IMR-90 (cell line): ENCODE measurements at regions not wholly inside any gene's neighbourhood (a gene's known extent, or its start where the extent isn't known, plus 50 kb on each side); places are given as distances from the start of the nearest gene placed in this dataset.

Experiments used
- ATAC-seq: fragments of 200-7000 bp; cut with Tn5 transposase; 2 replicates; pipeline ENCODE4 v1.9.1; 2020; ENCODE audit warnings: low read depth, mild to moderate bottlenecking, moderate library complexity
- BruUV-seq: library from RNA; stranded (reverse); fragments of 400-500 nt; replicated peaks from 2 replicates; lab custom pipeline; 2021; lab: Mats Ljungman, UMichigan
- CTCF ChIA-PET: fragments of 300-600 bp; formaldehyde crosslinking; extraction: SDS; loops from one replicate; lab custom pipeline; 2021; ENCODE audit warnings: antibody characterized with exemption; lab: Yijun Ruan, JAX
- POLR2A ChIA-PET: fragments of 300-600 bp; sonication (Branson Sonifier 250); formaldehyde crosslinking; loops from one replicate; lab custom pipeline; 2022; ENCODE audit warnings: antibody characterized with exemption; ENCODE audit not compliant: unreplicated experiment; lab: Charles Lee
- DNase-seq: peaks from one replicate; pipeline ENCODE4 v3.0.0; 2013
- H2AFZ ChIP-seq: replicated peaks from 2 replicates; pipeline ENCODE3; 2013; ENCODE audit warnings: low read length, mild to moderate bottlenecking; ENCODE audit not compliant: poor library complexity
- H2AK5ac ChIP-seq: 2 replicates; pipeline ENCODE4 v1.6.1; 2013; ENCODE audit warnings: low read depth, low read length, inconsistent platforms
- H2AK9ac ChIP-seq: replicated peaks from 2 replicates; pipeline ENCODE3; 2013; ENCODE audit warnings: mild to moderate bottlenecking, low read depth, low read length, moderate library complexity; ENCODE audit not compliant: poor library complexity
- H2BK120ac ChIP-seq: 2 replicates; pipeline ENCODE4 v1.6.1; 2013; ENCODE audit warnings: low read depth, low read length, inconsistent platforms
- H2BK15ac ChIP-seq: 3 replicates; pipeline ENCODE4 v1.6.1; 2013; ENCODE audit warnings: low read depth, low read length, inconsistent platforms
- H2BK20ac ChIP-seq: 2 replicates; pipeline ENCODE4 v1.6.1; 2013; ENCODE audit warnings: low read depth, mild to moderate bottlenecking, inconsistent platforms, low read length, moderate library complexity
- H2BK5ac ChIP-seq: 2 replicates; pipeline ENCODE4 v1.6.1; 2013; ENCODE audit warnings: mild to moderate bottlenecking, low read depth, low read length, inconsistent platforms; ENCODE audit not compliant: poor library complexity, severe bottlenecking
- H3K14ac ChIP-seq: replicated peaks from 2 replicates; pipeline ENCODE4 v1.6.1; 2013; ENCODE audit warnings: low read depth, low read length, inconsistent platforms
- H3K18ac ChIP-seq: 2 replicates; pipeline ENCODE4 v1.6.1; 2013; ENCODE audit warnings: low read depth, low read length, control low read depth
- H3K23ac ChIP-seq: 2 replicates; pipeline ENCODE4 v1.6.1; 2013; ENCODE audit warnings: low read depth, low read length, inconsistent platforms
- H3K27ac ChIP-seq: 2 replicates; pipeline ENCODE4 v1.5.1; 2013; ENCODE audit warnings: mild to moderate bottlenecking, control low read depth, low read length; ENCODE audit not compliant: insufficient read depth
- H3K27me3 ChIP-seq: 2 replicates; pipeline ENCODE4 v1.6.1; 2013; ENCODE audit warnings: low read length; ENCODE audit not compliant: control insufficient read depth, insufficient read depth
- H3K36me3 ChIP-seq: 2 replicates; pipeline ENCODE4 v1.6.1; 2013; ENCODE audit warnings: low read length, mixed read lengths; ENCODE audit not compliant: control insufficient read depth, insufficient read depth
- H3K4ac ChIP-seq: 2 replicates; pipeline ENCODE4 v1.6.1; 2013; ENCODE audit warnings: low read depth, low read length, inconsistent platforms
- H3K4me1 ChIP-seq: 2 replicates; pipeline ENCODE4 v1.6.1; 2013; ENCODE audit warnings: low read length, mixed read lengths; ENCODE audit not compliant: control insufficient read depth, insufficient read depth
- H3K4me2 ChIP-seq: 2 replicates; pipeline ENCODE4 v1.6.1; 2013; ENCODE audit warnings: low read depth, mild to moderate bottlenecking, control low read depth, low read length, moderate library complexity
- H3K4me3 ChIP-seq: 2 replicates; pipeline ENCODE4 v1.5.1; 2013; ENCODE audit warnings: low read depth, mild to moderate bottlenecking, control low read depth, low read length, moderate library complexity; ENCODE audit not compliant: insufficient read depth
- H3K56ac ChIP-seq: 2 replicates; pipeline ENCODE4 v1.6.1; 2013; ENCODE audit warnings: low read length, inconsistent platforms; ENCODE audit not compliant: insufficient read depth; ENCODE audit errors: extremely low read depth
- H3K79me1 ChIP-seq, 2 experiments: 2 replicates each; pipeline ENCODE4 v1.6.1; 2013; ENCODE audit warnings: low read length in 2 of 2, inconsistent platforms in 1 of 2, low read depth in 1 of 2
- H3K9ac ChIP-seq: 2 replicates; pipeline ENCODE4 v1.6.1; 2013; ENCODE audit warnings: low read depth, low read length, control low read depth
- H3K9me1 ChIP-seq: 2 replicates; pipeline ENCODE4 v1.6.1; 2013; ENCODE audit warnings: low read length, inconsistent platforms; ENCODE audit not compliant: insufficient read depth
- H3K9me3 ChIP-seq: 2 replicates; pipeline ENCODE4 v1.6.1; 2013; ENCODE audit warnings: low read length; ENCODE audit not compliant: control insufficient read depth, insufficient read depth
- H4K20me1 ChIP-seq: 2 replicates; pipeline ENCODE4 v1.6.1; 2013; ENCODE audit warnings: low read length, inconsistent platforms; ENCODE audit not compliant: insufficient read depth
- H4K5ac ChIP-seq: 2 replicates; pipeline ENCODE4 v1.6.1; 2013; ENCODE audit warnings: mild to moderate bottlenecking, low read depth, low read length, control low read depth
- H4K8ac ChIP-seq, 2 experiments: 2 replicates each; pipeline ENCODE4 v1.6.1; 2013; ENCODE audit warnings: low read depth in 2 of 2, low read length in 2 of 2, control low read depth in 1 of 2, inconsistent platforms in 1 of 2
- H4K91ac ChIP-seq: 2 replicates; pipeline ENCODE4 v1.6.1; 2013; ENCODE audit warnings: low read depth, low read length, inconsistent platforms; ENCODE audit not compliant: insufficient read depth
- BHLHE40 ChIP-seq: fragments of 150-350 bp; IDR thresholded peaks from 2 replicates; pipeline ENCODE4 v1.6.1; 2016; ENCODE audit warnings: mild to moderate bottlenecking, low read depth, low read length
- CEBPB ChIP-seq: IDR thresholded peaks from 2 replicates; pipeline ENCODE4 v1.6.1; 2012; ENCODE audit warnings: low read depth, low read length, improper control_type of control experiment
- CHD1 ChIP-seq: IDR thresholded peaks from 2 replicates; pipeline ENCODE4 v1.6.1; 2012; ENCODE audit warnings: low read depth, low read length, improper control_type of control experiment
- FOS ChIP-seq: fragments of 150-350 bp; IDR thresholded peaks from 2 replicates; pipeline ENCODE4 v1.6.1; 2016; ENCODE audit warnings: low read depth, low read length
- MAFK ChIP-seq: IDR thresholded peaks from 2 replicates; pipeline ENCODE4 v1.6.1; 2012; ENCODE audit warnings: low read depth, low read length, improper control_type of control experiment
- MAZ ChIP-seq: IDR thresholded peaks from 2 replicates; pipeline ENCODE4 v1.6.1; 2012; ENCODE audit warnings: low read depth, mild to moderate bottlenecking, low read length, improper control_type of control experiment, moderate library complexity, borderline replicate concordance
- MXI1 ChIP-seq: IDR thresholded peaks from 2 replicates; pipeline ENCODE4 v1.6.1; 2012; ENCODE audit warnings: low read depth, mild to moderate bottlenecking, low read length, moderate library complexity, borderline replicate concordance
- NFE2L2 ChIP-seq: fragments of 150-350 bp; IDR thresholded peaks from 2 replicates; pipeline ENCODE4 v1.6.1; 2016; ENCODE audit warnings: low read depth, mild to moderate bottlenecking, low read length
- POLR2A ChIP-seq: IDR thresholded peaks from 2 replicates; pipeline ENCODE4 v1.6.1; 2012; ENCODE audit warnings: mild to moderate bottlenecking, low read depth, low read length
- RAD21 ChIP-seq: IDR thresholded peaks from 2 replicates; pipeline ENCODE4 v1.6.1; 2012; ENCODE audit warnings: low read length, improper control_type of control experiment
- RCOR1 ChIP-seq: IDR thresholded peaks from 2 replicates; pipeline ENCODE4 v1.6.1; 2012; ENCODE audit warnings: mild to moderate bottlenecking, low read length, improper control_type of control experiment; ENCODE audit not compliant: insufficient replicate concordance
- RFX5 ChIP-seq: IDR thresholded peaks from 2 replicates; pipeline ENCODE4 v1.8.0; 2012; ENCODE audit warnings: low read depth, mild to moderate bottlenecking, low read length, moderate library complexity
- SMC3 ChIP-seq: fragments of 150-350 bp; IDR thresholded peaks from 2 replicates; pipeline ENCODE4 v1.6.1; 2016; ENCODE audit warnings: low read depth, mild to moderate bottlenecking, antibody characterized with exemption, low read length, moderate library complexity
- WGBS, 2 experiments: methylation state at CpG; one replicate each; pipeline versions ENCODE4 v1.1.5 to v1.1.7; 2013; ENCODE audit warnings: missing lambda C conversion rate in 2 of 2; ENCODE audit not compliant: insufficient read length in 1 of 2; ENCODE audit errors: extremely low coverage in 2 of 2; 5-methylcytosine and 5-hydroxymethylcytosine counted together
- dilution Hi-C: fragments of 300-500 bp; cut with HindIII; formaldehyde crosslinking; loops from one replicate; pipeline ENCODE4 v1.14.3; 2018; ENCODE audit warnings: low sequenced_read_pairs; ENCODE audit not compliant: unreplicated experiment
- in situ Hi-C: fragments of 300-500 bp; cut with MboI; formaldehyde crosslinking; loops from 3 replicates; pipeline ENCODE4 v1.14.3; 2019; ENCODE audit warnings: low sequenced_read_pairs, inconsistent platforms, mixed read lengths
- intact Hi-C: fragments of 100-400 bp; cut with micrococcal nuclease; formaldehyde crosslinking; loops from 2 replicates; pipeline ENCODE4 v1.10.0; 2022
- TF ChIP-seq, protein P1 (sequence below): fragments of 150-350 bp; IDR thresholded peaks from 2 replicates; pipeline ENCODE4 v1.6.1; 2016; ENCODE audit warnings: low read depth, mild to moderate bottlenecking, low read length, moderate library complexity, borderline replicate concordance
- TF ChIP-seq, protein P2 (sequence below): fragments of 150-350 bp; IDR thresholded peaks from 2 replicates; pipeline ENCODE4 v1.6.1; 2017; ENCODE audit warnings: mild to moderate bottlenecking, antibody characterized with exemption, low read length, low read depth
- TF ChIP-seq, protein P3 (sequence below): conservative IDR thresholded peaks from 2 replicates; pipeline ENCODE4 v1.5.1; 2012; ENCODE audit warnings: mild to moderate bottlenecking, low read depth, low read length, improper control_type of control experiment

DNA sequence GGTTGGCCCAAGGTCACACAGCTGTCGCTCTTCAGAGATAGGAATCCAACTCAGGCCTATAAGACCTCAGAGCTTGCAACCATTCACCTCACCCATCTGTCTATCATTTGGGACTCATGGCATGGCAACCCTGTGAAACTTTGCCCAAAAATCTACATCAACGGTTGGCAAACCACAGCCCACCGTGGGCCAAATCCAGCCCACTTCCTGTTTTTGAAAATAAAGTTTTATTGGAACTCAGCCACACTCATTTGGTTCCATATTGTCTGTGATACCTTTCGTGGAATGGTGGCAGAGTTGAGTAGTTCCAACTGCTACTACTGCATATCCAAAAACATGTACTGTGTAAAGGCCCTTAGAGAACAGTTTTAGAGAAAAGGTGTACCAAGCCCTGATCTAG is 307.8 kb downstream of the MN1 start:
- H2BK20ac ChIP-seq, result no peak overlapping the region
- H2AK5ac ChIP-seq, result no peak overlapping the region
- CTCF ChIA-PET, result no interaction called here
- H3K79me1 ChIP-seq, result no peaks in the 10 kb centered on the region
- H2BK15ac ChIP-seq, result no peak overlapping the region
- H3K27ac ChIP-seq, result no peak overlapping the region
- DNase-seq, result no peak
- H2AFZ ChIP-seq, result no peak overlapping the region
- no peak overlapping the region for H2AK9ac ChIP-seq
- H3K36me3 ChIP-seq, result no peaks in the 10 kb centered on the region
- no peak overlapping the region for H3K4me2 ChIP-seq
- no CpG with 5 or more reads among the region's 4 CpGs for WGBS, 2 experiments
- H4K91ac ChIP-seq, result no peak overlapping the region
- H3K9me3 ChIP-seq, result peaks cover 10% of the 10 kb centered on the region
- peaks cover 8% of the 10 kb centered on the region for H3K9me1 ChIP-seq
- BruUV-seq, result no TSS peak
- no peak overlapping the region for H3K14ac ChIP-seq
- ATAC-seq, result no peak
- H3K27me3 ChIP-seq, result peaks cover 8% of the 10 kb centered on the region
- H3K56ac ChIP-seq, result no peak overlapping the region
- TF ChIP-seq RCOR1 (no peak), SMC3 (no peak), MXI1 (no peak), RFX5 (no peak), CHD1 (no peak), FOS (no peak), MAZ (no peak), NFE2L2 (no peak), BHLHE40 (no peak), RAD21 (no peak), POLR2A (no peak), MAFK (no peak), CEBPB (no peak)
- TF ChIP-seq, protein P1, sequence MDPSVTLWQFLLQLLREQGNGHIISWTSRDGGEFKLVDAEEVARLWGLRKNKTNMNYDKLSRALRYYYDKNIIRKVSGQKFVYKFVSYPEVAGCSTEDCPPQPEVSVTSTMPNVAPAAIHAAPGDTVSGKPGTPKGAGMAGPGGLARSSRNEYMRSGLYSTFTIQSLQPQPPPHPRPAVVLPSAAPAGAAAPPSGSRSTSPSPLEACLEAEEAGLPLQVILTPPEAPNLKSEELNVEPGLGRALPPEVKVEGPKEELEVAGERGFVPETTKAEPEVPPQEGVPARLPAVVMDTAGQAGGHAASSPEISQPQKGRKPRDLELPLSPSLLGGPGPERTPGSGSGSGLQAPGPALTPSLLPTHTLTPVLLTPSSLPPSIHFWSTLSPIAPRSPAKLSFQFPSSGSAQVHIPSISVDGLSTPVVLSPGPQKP, result no peak
- TF ChIP-seq, protein P2, sequence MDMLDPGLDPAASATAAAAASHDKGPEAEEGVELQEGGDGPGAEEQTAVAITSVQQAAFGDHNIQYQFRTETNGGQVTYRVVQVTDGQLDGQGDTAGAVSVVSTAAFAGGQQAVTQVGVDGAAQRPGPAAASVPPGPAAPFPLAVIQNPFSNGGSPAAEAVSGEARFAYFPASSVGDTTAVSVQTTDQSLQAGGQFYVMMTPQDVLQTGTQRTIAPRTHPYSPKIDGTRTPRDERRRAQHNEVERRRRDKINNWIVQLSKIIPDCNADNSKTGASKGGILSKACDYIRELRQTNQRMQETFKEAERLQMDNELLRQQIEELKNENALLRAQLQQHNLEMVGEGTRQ, result no peak
- TF ChIP-seq, protein P3, sequence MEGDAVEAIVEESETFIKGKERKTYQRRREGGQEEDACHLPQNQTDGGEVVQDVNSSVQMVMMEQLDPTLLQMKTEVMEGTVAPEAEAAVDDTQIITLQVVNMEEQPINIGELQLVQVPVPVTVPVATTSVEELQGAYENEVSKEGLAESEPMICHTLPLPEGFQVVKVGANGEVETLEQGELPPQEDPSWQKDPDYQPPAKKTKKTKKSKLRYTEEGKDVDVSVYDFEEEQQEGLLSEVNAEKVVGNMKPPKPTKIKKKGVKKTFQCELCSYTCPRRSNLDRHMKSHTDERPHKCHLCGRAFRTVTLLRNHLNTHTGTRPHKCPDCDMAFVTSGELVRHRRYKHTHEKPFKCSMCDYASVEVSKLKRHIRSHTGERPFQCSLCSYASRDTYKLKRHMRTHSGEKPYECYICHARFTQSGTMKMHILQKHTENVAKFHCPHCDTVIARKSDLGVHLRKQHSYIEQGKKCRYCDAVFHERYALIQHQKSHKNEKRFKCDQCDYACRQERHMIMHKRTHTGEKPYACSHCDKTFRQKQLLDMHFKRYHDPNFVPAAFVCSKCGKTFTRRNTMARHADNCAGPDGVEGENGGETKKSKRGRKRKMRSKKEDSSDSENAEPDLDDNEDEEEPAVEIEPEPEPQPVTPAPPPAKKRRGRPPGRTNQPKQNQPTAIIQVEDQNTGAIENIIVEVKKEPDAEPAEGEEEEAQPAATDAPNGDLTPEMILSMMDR, result no peak
- dilution Hi-C loops, result no loop called here
- H3K9ac ChIP-seq, result no peak overlapping the region
- no peak overlapping the region for H3K23ac ChIP-seq
- H2BK5ac ChIP-seq, result no peak overlapping the region
- H3K4me3 ChIP-seq, result no peak overlapping the region
- peaks cover 2% of the 10 kb centered on the region for H3K4me1 ChIP-seq
- POLR2A ChIA-PET, result no interaction called here
- in situ Hi-C loops, result no loop called here
- H2BK120ac ChIP-seq, result no peak overlapping the region
- no peak overlapping the region for H4K8ac ChIP-seq
- H3K4ac ChIP-seq, result no peak overlapping the region
- H4K5ac ChIP-seq, result no peak overlapping the region
- H3K18ac ChIP-seq, result no peak overlapping the region
- intact Hi-C loops, result no loop called here
- no peaks in the 10 kb centered on the region for H4K20me1 ChIP-seq
